Testis (tissue), 2 donors: ENCODE measurements at regions not wholly inside any gene's neighbourhood (a gene's known extent, or its start where the extent isn't known, plus 50 kb on each side); places are given as distances from the start of the nearest gene placed in this dataset.

ENCODE experiments used
- DNase-seq: peaks from one replicate; pipeline ENCODE4 v3.0.0-alpha.2; 2019
- H3K27ac ChIP-seq, 2 donors: fragments of 200-600 bp; sonication (generic); one replicate each; pipeline ENCODE4 v1.5.1; 2019
- H3K27me3 ChIP-seq: fragments of 200-600 bp; sonication (generic); one replicate; pipeline ENCODE4 v1.5.1; 2019
- H3K36me3 ChIP-seq: fragments of 200-600 bp; sonication (generic); one replicate; pipeline ENCODE4 v1.5.1; 2017; ENCODE audit warnings: low read depth; ENCODE audit errors: missing control alignments
- H3K4me1 ChIP-seq: fragments of 200-600 bp; sonication (generic); one replicate; pipeline ENCODE4 v1.5.1; 2019
- H3K4me3 ChIP-seq, 2 donors: fragments of 200-600 bp; sonication (generic); one replicate each; pipeline ENCODE4 v1.5.1; 2017 to 2019
- H3K9me3 ChIP-seq: fragments of 200-600 bp; sonication (generic); one replicate; pipeline ENCODE4 v1.5.1; 2017
- POLR2A ChIP-seq: fragments of 450-650 bp; IDR thresholded peaks from one replicate; pipeline ENCODE4 v1.6.1; 2017; ENCODE audit warnings: antibody characterized with exemption, mild to moderate bottlenecking, moderate library complexity
- whole genome bisulfite sequencing, 2 donors: methylation state at CpG; one replicate each; pipeline ENCODE4 v1.1.5; 2018; 5-methylcytosine and 5-hydroxymethylcytosine counted together
- intact Hi-C: fragments of 100-400 bp; cut with DNase I; formaldehyde crosslinking; loops from one replicate; pipeline ENCODE4 v1.15.1; 2023; ENCODE audit warnings: low total_unique reads
- TF ChIP-seq, protein P1 (sequence below), 3 experiments: fragments of 450-650 bp in 2 of 3; fragments of 200-600 bp in 1 of 3; sonication (generic) in 1 of 3; IDR thresholded peaks; one replicate each; pipeline ENCODE4 v1.5.1; 2016 to 2019; ENCODE audit warnings: antibody characterized with exemption in 3 of 3, mild to moderate bottlenecking in 2 of 3, moderate library complexity in 1 of 3

DNA sequence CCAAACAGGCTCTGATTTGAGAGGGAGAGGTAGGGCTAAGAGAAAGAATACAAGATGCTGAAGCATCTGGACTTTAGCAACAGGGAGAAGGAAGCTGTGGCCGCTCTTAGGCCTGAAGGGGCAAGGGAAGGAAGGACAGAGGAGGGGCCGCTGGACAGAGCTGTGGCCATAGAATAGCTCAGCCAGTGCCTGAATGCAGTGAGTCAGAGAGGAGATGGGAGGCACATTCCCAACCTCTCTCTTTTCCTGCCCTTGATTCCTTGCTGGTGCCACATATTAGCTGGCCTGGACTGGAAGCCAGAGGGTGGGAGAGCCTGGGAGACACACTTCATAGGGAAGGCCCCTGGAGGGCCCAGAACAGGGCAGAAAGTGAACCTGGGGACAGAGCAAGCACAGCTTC, 83.4 kb upstream of the POU3F1 start:
- intact Hi-C loops: no loop called here
- Histone ChIP-seq H3K9me3 (no peaks in the 10 kb centered on the region), H3K27me3 (no peaks in the 10 kb centered on the region), H3K4me1 (no peaks in the 10 kb centered on the region), H3K36me3 (no peaks in the 10 kb centered on the region), H3K27ac (no peak overlapping the region), H3K4me3 (no peak overlapping the region)
- TF ChIP-seq POLR2A: no peak
- TF ChIP-seq, protein P1, sequence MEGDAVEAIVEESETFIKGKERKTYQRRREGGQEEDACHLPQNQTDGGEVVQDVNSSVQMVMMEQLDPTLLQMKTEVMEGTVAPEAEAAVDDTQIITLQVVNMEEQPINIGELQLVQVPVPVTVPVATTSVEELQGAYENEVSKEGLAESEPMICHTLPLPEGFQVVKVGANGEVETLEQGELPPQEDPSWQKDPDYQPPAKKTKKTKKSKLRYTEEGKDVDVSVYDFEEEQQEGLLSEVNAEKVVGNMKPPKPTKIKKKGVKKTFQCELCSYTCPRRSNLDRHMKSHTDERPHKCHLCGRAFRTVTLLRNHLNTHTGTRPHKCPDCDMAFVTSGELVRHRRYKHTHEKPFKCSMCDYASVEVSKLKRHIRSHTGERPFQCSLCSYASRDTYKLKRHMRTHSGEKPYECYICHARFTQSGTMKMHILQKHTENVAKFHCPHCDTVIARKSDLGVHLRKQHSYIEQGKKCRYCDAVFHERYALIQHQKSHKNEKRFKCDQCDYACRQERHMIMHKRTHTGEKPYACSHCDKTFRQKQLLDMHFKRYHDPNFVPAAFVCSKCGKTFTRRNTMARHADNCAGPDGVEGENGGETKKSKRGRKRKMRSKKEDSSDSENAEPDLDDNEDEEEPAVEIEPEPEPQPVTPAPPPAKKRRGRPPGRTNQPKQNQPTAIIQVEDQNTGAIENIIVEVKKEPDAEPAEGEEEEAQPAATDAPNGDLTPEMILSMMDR (IDR thresholded peaks at IDR 0.05): no peak
- 90 to 95% methylated on average over 2 of the region's 2 CpGs for WGBS, 2 donors
- no peak for DNase-seq

DNA sequence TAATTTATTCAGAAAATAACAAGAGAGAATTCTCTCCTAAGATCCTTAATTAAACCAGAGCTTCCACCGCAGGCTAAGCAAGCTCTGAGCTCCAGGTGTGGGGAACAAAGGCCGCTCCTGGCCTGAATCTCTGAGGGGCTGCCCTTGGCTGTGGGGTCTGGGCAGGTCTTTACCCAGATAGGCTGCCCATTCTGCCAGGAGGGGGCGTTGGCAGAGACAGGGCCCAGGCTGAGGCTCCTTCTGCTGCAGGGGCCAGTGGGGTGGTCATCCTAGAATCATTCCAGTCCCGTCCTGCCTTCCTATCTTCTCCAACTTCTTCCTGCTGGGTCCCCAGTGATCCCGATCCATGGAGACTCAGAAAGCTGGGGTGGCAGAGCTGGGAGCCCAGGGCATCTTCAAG, 82.9 kb upstream of the POU3F1 start:
- intact Hi-C loops: no loop called here
- Histone ChIP-seq H3K27ac (no peak overlapping the region), H3K4me3 (no peak overlapping the region), H3K27me3 (no peaks in the 10 kb centered on the region), H3K4me1 (no peaks in the 10 kb centered on the region), H3K9me3 (no peaks in the 10 kb centered on the region), H3K36me3 (no peaks in the 10 kb centered on the region)
- TF ChIP-seq POLR2A: no peak
- WGBS, 2 donors: 86% methylated on average over 4 to 5 of the region's 5 CpGs
- no peak for DNase-seq

DNA sequence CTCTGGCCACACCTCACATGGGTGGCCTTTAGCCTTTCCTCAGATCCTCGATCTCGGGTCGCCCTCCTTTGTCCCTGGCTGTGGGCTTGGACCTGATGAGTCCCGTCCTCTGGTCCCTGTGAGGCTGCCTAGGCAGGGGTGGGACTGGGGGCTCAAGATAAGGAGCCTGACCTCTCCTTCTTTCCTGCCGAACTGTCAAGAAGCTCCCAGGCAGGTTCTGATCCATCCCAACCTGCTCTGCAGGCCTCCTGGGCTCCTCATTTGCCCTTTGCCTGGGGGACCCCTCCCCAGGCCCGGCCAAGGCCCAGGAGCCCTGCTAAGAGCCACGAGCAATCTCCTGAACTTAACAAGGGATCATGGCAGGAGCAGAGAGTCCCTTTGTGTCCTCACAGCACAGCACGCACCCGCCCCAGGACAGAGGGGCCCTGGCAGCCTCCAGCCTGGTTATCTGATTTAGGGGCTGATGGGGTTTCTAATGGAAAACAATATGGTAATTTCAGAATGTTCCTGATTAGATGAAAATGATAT, 82.4 kb upstream of the POU3F1 start:
- no peak for DNase-seq
- WGBS, 2 donors: 76 to 77% methylated on average over 7 to 9 of the region's 9 CpGs

DNA sequence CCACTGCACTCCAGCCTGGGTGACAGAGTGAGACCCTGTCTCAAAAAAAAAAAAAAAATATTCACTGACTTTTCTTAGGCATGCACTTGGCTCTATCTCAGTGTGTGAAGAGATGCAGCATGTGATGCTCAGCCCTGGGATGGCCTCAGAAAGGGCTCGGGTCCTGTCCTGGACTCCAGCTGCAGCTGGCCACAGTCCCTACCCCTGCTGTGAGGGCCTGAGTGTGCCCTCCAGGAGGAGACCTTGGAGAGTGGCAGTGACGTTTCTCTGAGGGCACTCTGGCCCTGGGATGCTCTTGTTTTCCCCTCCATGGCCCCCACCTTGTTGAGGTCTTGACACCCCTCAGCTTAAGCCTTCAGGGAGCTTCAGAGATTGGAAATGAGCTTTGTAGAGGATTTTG, 81.9 kb upstream of the POU3F1 start:
- no peak overlapping the region for H3K27ac ChIP-seq
- WGBS, 2 donors: 56 to 65% methylated on average over 2 of the region's 2 CpGs
- DNase-seq: no peak
- H3K4me1 ChIP-seq: no peaks in the 10 kb centered on the region
- no peaks in the 10 kb centered on the region for H3K36me3 ChIP-seq
- no peak overlapping the region for H3K4me3 ChIP-seq
- intact Hi-C loops: no loop called here
- TF ChIP-seq, protein P1 (IDR thresholded peaks at IDR 0.05): no peak
- TF ChIP-seq POLR2A: no peak
- no peaks in the 10 kb centered on the region for H3K9me3 ChIP-seq
- H3K27me3 ChIP-seq: no peaks in the 10 kb centered on the region

More for the DNA sequence above, 82.4 kb upstream of the POU3F1 start:
- Histone ChIP-seq H3K4me3 (no peak overlapping the region), H3K9me3 (no peaks in the 10 kb centered on the region), H3K36me3 (no peaks in the 10 kb centered on the region), H3K4me1 (no peaks in the 10 kb centered on the region), H3K27me3 (no peaks in the 10 kb centered on the region), H3K27ac (no peak overlapping the region)
- TF ChIP-seq POLR2A: no peak
- TF ChIP-seq, protein P1 (IDR thresholded peaks at IDR 0.05): no peak
- intact Hi-C loops: no loop called here

DNA sequence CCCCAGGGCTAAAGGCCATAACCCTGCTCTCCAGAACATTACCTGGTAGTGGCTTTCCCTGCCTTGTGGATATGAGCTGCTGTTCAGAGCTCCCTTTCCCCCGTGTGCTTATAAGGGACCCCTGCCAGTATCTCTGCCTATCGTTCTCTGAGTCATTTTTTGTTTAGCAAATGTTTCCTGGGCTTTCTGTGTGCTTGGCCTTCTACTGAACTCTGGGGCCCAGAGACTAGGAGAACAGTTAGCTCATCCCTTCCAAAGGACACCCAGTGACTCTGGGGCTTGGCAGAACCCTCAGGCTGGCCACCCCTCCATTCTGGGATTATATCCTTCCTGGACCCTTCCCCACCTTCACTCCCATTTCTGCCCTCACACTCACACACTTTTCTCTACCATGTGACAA, 80.8 kb upstream of the POU3F1 start:
- no peak overlapping the region for H3K27ac ChIP-seq
- no peak for DNase-seq
- 28 to 43% methylated on average over 2 of the region's 2 CpGs for WGBS, 2 donors

More for the DNA sequence above, 80.8 kb upstream of the POU3F1 start:
- H3K9me3 ChIP-seq: no peaks in the 10 kb centered on the region
- no peak overlapping the region for H3K4me3 ChIP-seq
- H3K4me1 ChIP-seq: no peaks in the 10 kb centered on the region
- H3K27me3 ChIP-seq: no peaks in the 10 kb centered on the region
- intact Hi-C loops: no loop called here
- no peaks in the 10 kb centered on the region for H3K36me3 ChIP-seq
- TF ChIP-seq, protein P1 (IDR thresholded peaks at IDR 0.05): no peak
- no peak for TF ChIP-seq POLR2A
